ENCODE measurements at regions not wholly inside any gene's neighbourhood (a gene's known extent, or its start where the extent isn't known, plus 50 kb on each side); places are given as distances from the start of the nearest gene placed in this dataset.

DNA sequence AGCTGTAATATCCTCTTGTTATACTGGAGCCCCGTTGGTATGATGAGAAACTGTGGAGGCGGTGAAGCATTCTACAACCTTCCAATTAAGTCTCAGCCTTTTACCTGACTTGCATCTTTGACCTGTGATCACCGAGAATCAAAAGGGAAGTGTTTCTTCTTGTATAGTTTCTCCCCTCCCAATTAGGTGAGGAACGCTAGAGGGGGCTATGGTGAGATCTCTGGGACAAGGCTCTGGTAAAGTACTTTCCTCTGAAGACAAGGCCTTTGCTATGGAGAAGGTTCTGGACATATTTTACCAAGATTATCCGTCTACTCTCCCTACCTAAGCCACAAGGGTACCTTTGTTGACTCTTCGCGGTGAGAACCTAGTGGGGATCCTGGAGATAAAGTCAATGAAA is 111.3 kb downstream of the CBLL2 start (continued):
- no peak for TF ChIP-seq ELF4 (CRISPR knock-in tag; IDR thresholded peaks at IDR 0.05; ENCODE audit: low read depth)
- TF ChIP-seq, protein P1, sequence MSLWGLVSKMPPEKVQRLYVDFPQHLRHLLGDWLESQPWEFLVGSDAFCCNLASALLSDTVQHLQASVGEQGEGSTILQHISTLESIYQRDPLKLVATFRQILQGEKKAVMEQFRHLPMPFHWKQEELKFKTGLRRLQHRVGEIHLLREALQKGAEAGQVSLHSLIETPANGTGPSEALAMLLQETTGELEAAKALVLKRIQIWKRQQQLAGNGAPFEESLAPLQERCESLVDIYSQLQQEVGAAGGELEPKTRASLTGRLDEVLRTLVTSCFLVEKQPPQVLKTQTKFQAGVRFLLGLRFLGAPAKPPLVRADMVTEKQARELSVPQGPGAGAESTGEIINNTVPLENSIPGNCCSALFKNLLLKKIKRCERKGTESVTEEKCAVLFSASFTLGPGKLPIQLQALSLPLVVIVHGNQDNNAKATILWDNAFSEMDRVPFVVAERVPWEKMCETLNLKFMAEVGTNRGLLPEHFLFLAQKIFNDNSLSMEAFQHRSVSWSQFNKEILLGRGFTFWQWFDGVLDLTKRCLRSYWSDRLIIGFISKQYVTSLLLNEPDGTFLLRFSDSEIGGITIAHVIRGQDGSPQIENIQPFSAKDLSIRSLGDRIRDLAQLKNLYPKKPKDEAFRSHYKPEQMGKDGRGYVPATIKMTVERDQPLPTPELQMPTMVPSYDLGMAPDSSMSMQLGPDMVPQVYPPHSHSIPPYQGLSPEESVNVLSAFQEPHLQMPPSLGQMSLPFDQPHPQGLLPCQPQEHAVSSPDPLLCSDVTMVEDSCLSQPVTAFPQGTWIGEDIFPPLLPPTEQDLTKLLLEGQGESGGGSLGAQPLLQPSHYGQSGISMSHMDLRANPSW (CRISPR knock-in tag; conservative IDR thresholded peaks at IDR 0.05; ENCODE audit: low read depth), result no peak
- TF ChIP-seq, protein P2, sequence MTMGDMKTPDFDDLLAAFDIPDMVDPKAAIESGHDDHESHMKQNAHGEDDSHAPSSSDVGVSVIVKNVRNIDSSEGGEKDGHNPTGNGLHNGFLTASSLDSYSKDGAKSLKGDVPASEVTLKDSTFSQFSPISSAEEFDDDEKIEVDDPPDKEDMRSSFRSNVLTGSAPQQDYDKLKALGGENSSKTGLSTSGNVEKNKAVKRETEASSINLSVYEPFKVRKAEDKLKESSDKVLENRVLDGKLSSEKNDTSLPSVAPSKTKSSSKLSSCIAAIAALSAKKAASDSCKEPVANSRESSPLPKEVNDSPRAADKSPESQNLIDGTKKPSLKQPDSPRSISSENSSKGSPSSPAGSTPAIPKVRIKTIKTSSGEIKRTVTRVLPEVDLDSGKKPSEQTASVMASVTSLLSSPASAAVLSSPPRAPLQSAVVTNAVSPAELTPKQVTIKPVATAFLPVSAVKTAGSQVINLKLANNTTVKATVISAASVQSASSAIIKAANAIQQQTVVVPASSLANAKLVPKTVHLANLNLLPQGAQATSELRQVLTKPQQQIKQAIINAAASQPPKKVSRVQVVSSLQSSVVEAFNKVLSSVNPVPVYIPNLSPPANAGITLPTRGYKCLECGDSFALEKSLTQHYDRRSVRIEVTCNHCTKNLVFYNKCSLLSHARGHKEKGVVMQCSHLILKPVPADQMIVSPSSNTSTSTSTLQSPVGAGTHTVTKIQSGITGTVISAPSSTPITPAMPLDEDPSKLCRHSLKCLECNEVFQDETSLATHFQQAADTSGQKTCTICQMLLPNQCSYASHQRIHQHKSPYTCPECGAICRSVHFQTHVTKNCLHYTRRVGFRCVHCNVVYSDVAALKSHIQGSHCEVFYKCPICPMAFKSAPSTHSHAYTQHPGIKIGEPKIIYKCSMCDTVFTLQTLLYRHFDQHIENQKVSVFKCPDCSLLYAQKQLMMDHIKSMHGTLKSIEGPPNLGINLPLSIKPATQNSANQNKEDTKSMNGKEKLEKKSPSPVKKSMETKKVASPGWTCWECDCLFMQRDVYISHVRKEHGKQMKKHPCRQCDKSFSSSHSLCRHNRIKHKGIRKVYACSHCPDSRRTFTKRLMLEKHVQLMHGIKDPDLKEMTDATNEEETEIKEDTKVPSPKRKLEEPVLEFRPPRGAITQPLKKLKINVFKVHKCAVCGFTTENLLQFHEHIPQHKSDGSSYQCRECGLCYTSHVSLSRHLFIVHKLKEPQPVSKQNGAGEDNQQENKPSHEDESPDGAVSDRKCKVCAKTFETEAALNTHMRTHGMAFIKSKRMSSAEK (CRISPR knock-in tag; IDR thresholded peaks at IDR 0.05; ENCODE audit: borderline replicate concordance), result no peak
- TF ChIP-seq, protein P3, sequence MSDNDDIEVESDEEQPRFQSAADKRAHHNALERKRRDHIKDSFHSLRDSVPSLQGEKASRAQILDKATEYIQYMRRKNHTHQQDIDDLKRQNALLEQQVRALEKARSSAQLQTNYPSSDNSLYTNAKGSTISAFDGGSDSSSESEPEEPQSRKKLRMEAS (CRISPR knock-in tag; IDR thresholded peaks at IDR 0.05), result no peak
- no peak for TF ChIP-seq ZNF317 (CRISPR knock-in tag; IDR thresholded peaks at IDR 0.05; ENCODE audit: borderline replicate concordance, low read depth)
- no peak for TF ChIP-seq SMAD4 (CRISPR knock-in tag; IDR thresholded peaks at IDR 0.05)

DNA sequence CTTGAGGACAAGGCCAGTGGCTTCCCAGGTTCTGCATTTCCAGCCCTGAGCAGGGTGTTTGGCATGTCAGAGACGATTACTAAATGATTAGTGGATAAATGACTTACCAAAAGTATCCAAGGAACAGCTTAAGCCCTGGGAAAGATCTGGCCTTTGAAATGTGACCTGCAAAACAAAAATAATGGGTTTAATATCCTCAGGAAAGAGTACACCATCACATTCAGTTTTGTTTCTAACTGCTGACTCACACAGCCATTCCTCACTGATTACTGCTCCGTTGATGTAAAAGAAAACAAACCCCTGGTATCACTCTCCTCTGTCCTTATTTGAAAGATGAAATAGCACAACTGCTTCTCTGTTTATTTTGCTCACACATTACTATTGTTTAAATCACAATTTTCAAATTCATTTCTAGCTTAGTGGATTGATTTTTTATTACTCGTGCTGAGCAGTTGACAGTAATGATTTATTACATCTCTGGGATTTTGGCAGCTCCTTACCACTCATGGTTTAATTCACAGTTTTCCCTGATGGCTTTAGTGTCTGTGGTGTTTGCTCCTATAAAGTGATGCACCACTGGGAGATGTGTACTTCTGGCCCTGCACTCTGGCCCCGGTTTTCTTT is 117.0 kb downstream of the CBLL2 start:
- TF ChIP-seq PRRX2 (CRISPR knock-in tag; IDR thresholded peaks at IDR 0.05) (no peak), GRHL2 (CRISPR knock-in tag; IDR thresholded peaks at IDR 0.05; ENCODE audit: insufficient replicate concordance, severe bottlenecking) (no peak), NR3C1 (CRISPR knock-in tag; conservative IDR thresholded peaks at IDR 0.05; ENCODE audit: low read depth) (no peak), ZNF416 (CRISPR knock-in tag; IDR thresholded peaks at IDR 0.05) (no peak), SMAD3 (CRISPR knock-in tag; IDR thresholded peaks at IDR 0.05; ENCODE audit: borderline replicate concordance) (no peak)
- TF ChIP-seq, protein P2 (CRISPR knock-in tag; IDR thresholded peaks at IDR 0.05; ENCODE audit: borderline replicate concordance), result no peak
- TF ChIP-seq, protein P4, sequence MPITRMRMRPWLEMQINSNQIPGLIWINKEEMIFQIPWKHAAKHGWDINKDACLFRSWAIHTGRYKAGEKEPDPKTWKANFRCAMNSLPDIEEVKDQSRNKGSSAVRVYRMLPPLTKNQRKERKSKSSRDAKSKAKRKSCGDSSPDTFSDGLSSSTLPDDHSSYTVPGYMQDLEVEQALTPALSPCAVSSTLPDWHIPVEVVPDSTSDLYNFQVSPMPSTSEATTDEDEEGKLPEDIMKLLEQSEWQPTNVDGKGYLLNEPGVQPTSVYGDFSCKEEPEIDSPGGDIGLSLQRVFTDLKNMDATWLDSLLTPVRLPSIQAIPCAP (CRISPR knock-in tag; IDR thresholded peaks at IDR 0.05), result no peak
- TF ChIP-seq, protein P5, sequence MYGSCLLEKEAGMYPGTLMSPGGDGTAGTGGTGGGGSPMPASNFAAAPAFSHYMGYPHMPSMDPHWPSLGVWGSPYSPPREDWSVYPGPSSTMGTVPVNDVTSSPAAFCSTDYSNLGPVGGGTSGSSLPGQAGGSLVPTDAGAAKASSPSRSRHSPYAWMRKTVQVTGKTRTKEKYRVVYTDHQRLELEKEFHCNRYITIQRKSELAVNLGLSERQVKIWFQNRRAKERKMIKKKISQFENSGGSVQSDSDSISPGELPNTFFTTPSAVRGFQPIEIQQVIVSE (CRISPR knock-in tag; IDR thresholded peaks at IDR 0.05; ENCODE audit: borderline replicate concordance), result no peak
- H3K4me1 Mint-ChIP-seq, result no peaks in the 10 kb centered on the region; the same call in 1 of the 2 replicates
- peaks cover 6% of the 10 kb centered on the region for H3K9me3 Mint-ChIP-seq
- no peak overlapping the region for H3K27ac Mint-ChIP-seq
- no peak for DNase-seq (ENCODE audit: low spot score)
- H3K27me3 Mint-ChIP-seq (ENCODE audit: low read depth), result no peaks in the 10 kb centered on the region
- no peak for ATAC-seq
- no peaks in the 10 kb centered on the region for H3K36me3 Mint-ChIP-seq
- CTCF ChIA-PET, result no interaction called here
- POLR2A ChIA-PET, result no interaction called here
- H3K4me3 Mint-ChIP-seq, result no peak overlapping the region

Data from WTC11 (cell line).